ENCODE measurements at regions not wholly inside any gene's neighbourhood (a gene's known extent, or its start where the extent isn't known, plus 50 kb on each side); places are given as distances from the start of the nearest gene placed in this dataset.
A peak's percentile ranks its signal among the peaks of the same experiment; 100 is the strongest.

- TF ChIP-seq CTCF (IDR thresholded peaks at IDR 0.05): no peak
- no peak overlapping the region for H3K27ac Mint-ChIP-seq
- ATAC-seq (ENCODE audit: poor library complexity): no peak
- H3K9me3 ChIP-seq (ENCODE audit: control insufficient read depth in 1 of 2, insufficient read depth in 1 of 2, low read length in 2 of 2): peaks cover 0 to 6% of the 10 kb centered on the region in 2 experiments
- H3K27ac ChIP-seq (ENCODE audit: low read depth in 1 of 2, low read length in 2 of 2): no peak overlapping the region
- peaks cover 3% of the 10 kb centered on the region for H3K9me3 Mint-ChIP-seq
- no peak overlapping the region for H3K4me3 Mint-ChIP-seq
- H3K27me3 ChIP-seq (ENCODE audit: control insufficient read depth in 1 of 2, insufficient read depth in 2 of 2, low read length in 2 of 2): no peaks in the 10 kb centered on the region
- ChIA-PET CTCF (no interaction called here), POLR2A (no interaction called here)
- H3K36me3 Mint-ChIP-seq (ENCODE audit: low read depth): no peaks in the 10 kb centered on the region
- no peaks in the 10 kb centered on the region for H3K36me3 ChIP-seq (ENCODE audit: insufficient read depth, low read length)
- intact Hi-C loops (cut with DNase I, micrococcal nuclease): no loop called here
- peak in 1 of 14 experiments; percentile 4 for DNase-seq
- H3K27me3 Mint-ChIP-seq: no peaks in the 10 kb centered on the region
- no peak overlapping the region for H3K4me3 ChIP-seq (ENCODE audit: low read length)
- H3K4me1 Mint-ChIP-seq (ENCODE audit: low read depth): no peaks in the 10 kb centered on the region
- H3K4me1 ChIP-seq (ENCODE audit: insufficient read depth, low read length): no peaks in the 10 kb centered on the region
These were observed 427.8 kb upstream of the SEMA3D start for GRCh38 chr7:85614684-85615083.

- ChIA-PET CTCF (no interaction called here), POLR2A (no interaction called here)
- Histone ChIP-seq H3K27ac (ENCODE audit: low read depth in 1 of 2, low read length in 2 of 2) (no peak overlapping the region), H3K4me1 (ENCODE audit: insufficient read depth, low read length) (no peaks in the 10 kb centered on the region), H3K36me3 (ENCODE audit: insufficient read depth, low read length) (no peaks in the 10 kb centered on the region), H3K4me3 (ENCODE audit: low read length) (no peak overlapping the region), H3K27me3 (ENCODE audit: control insufficient read depth in 1 of 2, insufficient read depth in 2 of 2, low read length in 2 of 2) (no peaks in the 10 kb centered on the region), H3K9me3 (ENCODE audit: control insufficient read depth in 1 of 2, insufficient read depth in 1 of 2, low read length in 2 of 2) (peaks cover 0 to 6% of the 10 kb centered on the region in 2 experiments)
- TF ChIP-seq CTCF (IDR thresholded peaks at IDR 0.05): no peak
- Mint-ChIP-seq H3K27me3 (no peaks in the 10 kb centered on the region), H3K4me1 (ENCODE audit: low read depth) (no peaks in the 10 kb centered on the region), H3K9me3 (peaks cover 3% of the 10 kb centered on the region), H3K4me3 (no peak overlapping the region), H3K27ac (no peak overlapping the region), H3K36me3 (ENCODE audit: low read depth) (no peaks in the 10 kb centered on the region)
- no peak for ATAC-seq (ENCODE audit: poor library complexity)
- intact Hi-C loops (cut with DNase I, micrococcal nuclease): no loop called here
- DNase-seq: no peak
These were observed 425.7 kb upstream of the SEMA3D start for GRCh38 chr7:85612514-85612913.

- H3K9me3 Mint-ChIP-seq: peaks cover 3% of the 10 kb centered on the region
- DNase-seq (no peak), ATAC-seq (ENCODE audit: poor library complexity) (no peak)
- H3K27ac Mint-ChIP-seq: no peak overlapping the region
- Histone ChIP-seq H3K36me3 (ENCODE audit: insufficient read depth, low read length) (no peaks in the 10 kb centered on the region), H3K9me3 (ENCODE audit: control insufficient read depth in 1 of 2, insufficient read depth in 1 of 2, low read length in 2 of 2) (no peaks in the 10 kb centered on the region), H3K27ac (ENCODE audit: low read depth in 1 of 2, low read length in 2 of 2) (no peak overlapping the region), H3K27me3 (ENCODE audit: control insufficient read depth in 1 of 2, insufficient read depth in 2 of 2, low read length in 2 of 2) (no peaks in the 10 kb centered on the region), H3K4me1 (ENCODE audit: insufficient read depth, low read length) (no peaks in the 10 kb centered on the region), H3K4me3 (ENCODE audit: low read length) (no peak overlapping the region)
- H3K27me3 Mint-ChIP-seq: no peaks in the 10 kb centered on the region
- H3K36me3 Mint-ChIP-seq (ENCODE audit: low read depth): no peaks in the 10 kb centered on the region
- ChIA-PET CTCF (no interaction called here), POLR2A (no interaction called here)
- no peaks in the 10 kb centered on the region for H3K4me1 Mint-ChIP-seq (ENCODE audit: low read depth)
- intact Hi-C loops (cut with DNase I, micrococcal nuclease): no loop called here
- H3K4me3 Mint-ChIP-seq: no peak overlapping the region
- TF ChIP-seq CTCF (IDR thresholded peaks at IDR 0.05): no peak
These were observed 421.9 kb upstream of the SEMA3D start for GRCh38 chr7:85608804-85609203.

Data from CD4-positive, alpha-beta T cell (primary cell).